SHP77 (cell line): ENCODE measurements at regions not wholly inside any gene's neighbourhood (a gene's known extent, or its start where the extent isn't known, plus 50 kb on each side); places are given as distances from the start of the nearest gene placed in this dataset.
A peak's percentile ranks its signal among the peaks of the same experiment; 100 is the strongest.
"Not testable (repeated sequence)": the region's sequence is repeated elsewhere in the genome, so short reads cannot be mapped to it uniquely, and the experiment has no call there.

Experiments
- DNase-seq, 2 experiments: peaks; one replicate each; lab custom pipeline; 2025; lab: John Stamatoyannopoulos, UW

DNA sequence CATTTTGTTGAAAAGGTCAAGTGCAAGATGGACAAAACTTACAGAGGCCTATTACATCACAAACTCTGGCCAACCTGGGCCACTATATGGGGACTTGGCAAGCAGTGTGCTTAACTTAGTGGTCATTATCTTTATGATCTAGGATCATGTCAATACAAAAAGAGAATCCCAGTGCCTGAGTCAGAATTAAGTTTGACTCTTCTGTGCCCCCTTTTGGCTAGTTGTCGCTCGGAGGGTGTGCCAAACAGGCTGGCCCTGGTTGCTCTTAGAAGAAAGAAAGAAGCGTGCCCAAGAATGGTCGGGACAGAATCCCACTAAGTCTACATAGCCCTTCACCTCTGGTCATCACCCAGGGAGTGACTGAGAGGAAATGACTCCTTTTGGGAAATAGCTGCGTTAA lies 100.1 kb downstream of the EIF4E start:
- no peak for DNase-seq

DNA sequence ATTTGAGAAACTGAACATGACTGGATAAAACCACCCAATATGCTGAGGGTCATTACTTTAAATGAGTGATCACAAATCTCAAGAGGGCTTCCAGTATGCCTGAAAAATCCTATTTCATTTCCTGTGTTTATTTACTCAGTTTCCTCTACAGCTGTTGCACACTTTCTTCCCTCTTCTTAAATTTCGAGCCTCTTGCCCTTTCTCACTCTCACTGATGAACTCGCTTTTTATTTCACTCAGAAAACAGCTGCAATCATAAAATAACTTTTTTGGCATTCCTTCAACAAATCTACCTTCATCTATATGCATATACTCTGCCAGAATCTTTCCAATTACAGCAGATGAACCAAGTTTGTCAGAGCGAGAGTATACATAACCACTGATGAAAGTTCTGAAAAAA lies 101.3 kb downstream of the EIF4E start:
- DNase-seq: no peak

- no peak for DNase-seq
Measured at GRCh38 chr4:98822144-98822543, 106.8 kb downstream of the EIF4E start.

DNA sequence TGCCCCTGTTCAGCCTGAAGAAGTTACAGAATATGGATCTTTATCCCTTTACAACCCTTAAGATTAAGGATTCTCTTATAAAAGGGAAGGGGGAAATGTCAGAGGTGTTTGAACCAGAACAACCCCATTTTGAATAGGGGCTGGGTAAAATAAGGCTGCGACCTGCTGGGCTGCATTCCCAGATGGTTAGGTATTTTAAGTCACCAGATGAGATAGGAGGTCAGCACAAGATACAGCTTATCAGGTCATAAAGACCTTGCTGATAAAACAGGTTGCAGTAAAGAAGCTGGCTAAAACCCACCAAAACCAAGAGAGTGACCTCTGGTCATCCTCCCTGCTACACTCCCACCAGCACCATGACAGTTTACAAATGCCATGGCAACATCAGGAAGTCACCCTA lies 110.8 kb downstream of the EIF4E start:
- DNase-seq: not testable (repeated sequence)

- no peak for DNase-seq
Measured at GRCh38 chr4:98816816-98817215, 112.1 kb downstream of the EIF4E start.

- DNase-seq: no peak
Measured at GRCh38 chr4:98816386-98816785, 112.5 kb downstream of the EIF4E start.

DNA sequence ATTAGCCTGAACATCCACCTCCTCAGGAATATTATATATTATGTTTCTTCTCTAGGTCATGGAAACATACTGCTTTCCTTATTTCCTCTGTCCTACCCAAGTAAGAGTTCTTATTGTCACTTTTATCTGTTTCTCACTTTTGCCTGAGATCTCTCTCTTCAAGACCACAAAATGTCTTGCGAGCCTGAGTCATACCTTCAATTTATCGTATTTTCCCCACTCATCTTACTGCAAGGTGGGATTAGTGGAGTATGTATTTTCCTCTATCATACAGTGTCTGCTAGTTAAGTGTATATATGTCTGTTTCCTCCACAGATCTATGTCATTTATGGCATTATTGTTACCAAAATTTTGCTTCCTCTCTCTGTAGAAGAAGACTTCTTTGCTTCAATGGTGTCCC lies 124.5 kb downstream of the EIF4E start:
- DNase-seq: no peak

GRCh38 chr4:98803251-98803650 lies 125.7 kb downstream of the EIF4E start:
- DNase-seq: no peak

GRCh38 chr4:98802770-98803198 lies 126.1 kb downstream of the EIF4E start:
- no peak for DNase-seq

- no peak for DNase-seq
Measured at GRCh38 chr4:98801259-98801725, 127.6 kb downstream of the EIF4E start.

GRCh38 chr4:98796991-98797390 lies 131.9 kb downstream of the EIF4E start:
- DNase-seq: no peak

DNA sequence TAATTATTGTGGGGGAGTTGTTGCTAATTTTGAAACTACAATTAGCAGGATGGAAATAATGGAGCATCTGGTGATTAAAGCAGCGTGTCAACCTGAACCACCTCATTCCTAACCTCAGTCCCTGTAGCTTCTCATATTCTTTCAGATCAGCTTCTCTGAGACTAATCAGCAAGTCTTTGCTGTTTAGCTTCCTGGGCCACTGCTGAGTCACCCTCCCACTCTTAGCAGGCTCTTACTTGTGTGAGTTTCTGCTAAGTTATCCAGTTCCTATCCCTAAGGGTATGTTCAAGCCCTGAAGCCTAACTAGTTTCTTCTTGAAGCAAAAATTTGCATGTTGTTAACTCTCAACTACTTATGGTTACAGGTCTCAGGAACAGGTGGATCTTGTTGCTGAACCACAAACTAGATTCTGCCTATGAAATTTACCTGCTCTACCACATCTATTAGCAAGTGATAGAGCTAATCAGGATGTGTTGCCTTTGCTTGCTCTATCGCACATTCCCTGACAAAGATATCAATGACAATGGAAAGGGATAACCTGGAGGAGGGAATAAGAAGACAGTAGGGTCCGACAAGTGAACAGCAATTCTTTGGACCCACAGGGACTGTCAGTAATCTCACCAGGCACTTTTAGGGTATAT lies 134.2 kb downstream of the EIF4E start:
- DNase-seq: no peak

GRCh38 chr4:98793658-98794057 lies 135.2 kb upstream of the TSPAN5 start:
- DNase-seq: no peak

- DNase-seq: no peak
Measured at GRCh38 chr4:98786866-98787265, 128.5 kb upstream of the TSPAN5 start.

GRCh38 chr4:98784947-98785706 lies 126.7 kb upstream of the TSPAN5 start:
- no peak for DNase-seq

DNA sequence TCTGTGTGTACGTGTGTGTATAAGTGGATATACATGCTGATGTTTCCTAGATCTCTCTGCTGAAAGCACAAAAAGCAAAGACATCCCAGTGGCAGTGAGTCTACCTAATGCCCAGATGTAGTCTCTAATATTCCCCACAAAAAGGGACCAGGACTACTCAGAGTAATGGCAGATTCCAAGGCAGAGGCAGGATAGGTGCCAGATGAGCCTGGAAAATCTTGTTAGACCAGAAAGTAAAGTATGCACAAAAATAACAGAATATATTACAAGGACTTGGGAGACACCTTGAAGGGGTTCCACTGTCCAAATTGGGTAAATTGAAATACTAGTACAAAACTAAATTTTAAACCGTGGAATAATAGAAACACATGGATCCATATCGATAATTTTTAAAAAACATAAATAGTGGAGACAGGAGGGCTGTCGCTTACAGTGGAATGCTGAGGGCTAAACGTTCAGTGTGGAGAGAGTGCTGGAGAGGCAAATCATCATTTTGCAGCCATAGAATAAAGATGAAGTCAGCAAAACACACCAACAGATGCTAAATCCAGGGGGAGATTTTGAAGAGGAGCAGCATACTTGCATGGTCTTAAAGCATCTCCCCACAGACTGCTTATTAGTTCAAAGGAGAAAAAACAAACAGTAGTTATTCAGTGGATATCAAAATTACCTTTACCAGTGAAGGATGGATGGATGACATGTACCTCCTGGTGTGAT lies 123.4 kb upstream of the TSPAN5 start:
- no peak for DNase-seq

- no peak for DNase-seq
Measured at GRCh38 chr4:98780926-98781325, 122.5 kb upstream of the TSPAN5 start.

- no peak for DNase-seq
Measured at GRCh38 chr4:98779088-98779487, 120.7 kb upstream of the TSPAN5 start.

DNA sequence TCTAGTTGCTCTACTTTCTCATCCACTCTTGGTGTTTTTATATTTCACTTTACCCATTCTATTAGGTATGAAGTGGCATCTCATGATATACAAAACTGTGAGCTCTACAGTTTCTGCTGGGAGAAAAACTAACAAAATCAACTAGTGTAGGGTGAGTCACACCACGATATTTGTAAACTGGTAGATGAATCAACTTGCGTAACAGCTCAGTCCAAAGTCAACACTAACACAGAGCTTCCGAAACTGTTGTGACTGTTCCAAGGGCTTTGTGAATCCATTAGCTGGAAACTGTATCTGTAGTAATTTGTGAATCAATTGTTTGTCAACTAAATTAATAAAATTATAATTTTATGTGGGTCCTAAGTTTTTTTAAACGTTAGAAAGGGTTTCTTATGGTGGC lies 119.8 kb upstream of the TSPAN5 start:
- DNase-seq: no peak

DNA sequence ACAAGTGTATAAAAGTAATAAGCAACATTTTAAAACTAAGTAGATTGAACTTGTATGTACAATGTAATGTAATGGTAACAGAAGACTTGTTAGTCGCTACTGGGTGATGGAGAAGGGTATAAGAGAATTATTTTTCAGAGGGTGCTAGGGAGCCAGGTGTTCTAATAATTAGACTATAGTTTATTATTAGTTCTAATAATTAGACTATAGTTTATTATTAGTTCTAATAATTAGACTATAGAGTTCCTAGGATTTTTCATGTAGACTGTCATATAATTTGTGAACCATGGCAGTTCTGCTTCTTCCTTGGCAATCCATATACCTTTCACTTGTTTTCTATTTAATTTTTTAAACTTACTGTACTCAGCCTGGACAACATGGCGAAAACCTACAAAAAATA lies 117.3 kb upstream of the TSPAN5 start:
- no peak for DNase-seq

- DNase-seq: peak in 1 of 2 experiments; percentile 23
Measured at GRCh38 chr4:98773638-98774037, 115.2 kb upstream of the TSPAN5 start.

DNA sequence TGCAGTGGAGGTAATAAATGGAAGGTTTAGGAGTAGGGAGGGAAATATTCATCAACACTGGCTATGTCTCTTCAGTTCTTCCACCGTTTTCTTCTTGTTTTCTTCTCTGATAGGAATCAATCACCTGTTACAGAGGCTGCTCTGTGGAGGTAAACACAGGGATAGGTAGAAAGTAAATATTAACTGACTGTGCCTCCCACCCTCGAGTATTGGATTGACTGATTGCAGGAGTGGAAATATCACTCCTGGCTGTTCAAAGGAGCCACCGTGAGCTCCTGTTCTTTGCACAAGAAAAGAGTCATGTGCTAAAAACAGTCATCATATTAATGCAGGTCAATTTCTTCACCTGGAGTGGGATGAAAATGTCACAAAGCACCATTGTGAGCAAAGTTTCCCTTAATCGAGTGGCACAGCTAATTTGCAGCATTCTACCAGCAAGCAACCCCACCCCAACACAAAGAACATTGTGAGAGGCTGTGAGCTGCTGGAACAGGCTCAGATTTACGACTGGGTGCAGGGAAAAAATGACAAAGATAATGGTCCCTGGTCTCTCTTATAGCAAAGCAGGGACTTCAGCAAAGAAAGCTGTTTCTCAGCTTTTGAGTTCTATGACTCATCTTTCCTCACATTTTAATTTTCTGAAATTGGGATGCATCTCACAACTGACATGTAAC lies 113.7 kb upstream of the TSPAN5 start:
- no peak for DNase-seq
